ENCODE measurements at regions not wholly inside any gene's neighbourhood (a gene's known extent, or its start where the extent isn't known, plus 50 kb on each side); places are given as distances from the start of the nearest gene placed in this dataset.

DNA sequence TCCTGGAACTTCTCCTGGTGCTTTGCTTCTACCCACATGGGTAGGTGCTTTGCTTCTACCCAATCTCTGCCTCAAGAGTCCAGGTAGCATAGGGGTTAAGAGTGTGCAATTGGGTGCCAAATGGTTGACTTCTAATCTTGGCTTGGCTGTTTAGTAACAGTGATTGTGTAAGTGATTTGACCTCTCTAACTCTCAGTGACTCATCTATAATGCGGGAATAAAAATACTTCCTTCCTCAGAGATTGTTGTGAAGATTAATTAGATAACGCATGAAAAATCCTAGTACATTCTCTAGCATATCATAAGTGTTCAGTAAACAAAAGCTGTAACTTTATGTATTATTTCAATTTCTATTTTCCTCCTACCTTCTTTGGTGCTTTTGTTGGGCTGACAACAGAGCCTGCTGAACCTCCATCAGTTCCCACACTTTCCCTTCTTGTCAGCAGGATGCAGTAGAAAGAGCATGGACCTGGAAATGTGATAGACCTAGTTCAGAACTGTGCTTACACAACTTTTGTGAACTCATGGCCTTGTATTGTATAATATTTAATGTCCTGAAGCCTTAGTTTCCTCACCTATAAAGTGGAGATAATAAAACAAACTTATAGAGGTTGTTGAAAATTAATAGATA lies 72.9 kb upstream of the SMIM36 start:
- POLR2A ChIA-PET (ENCODE audit: low non-redundant PET), result no interaction called here
- DNase-seq (ENCODE audit: low spot score), result peak; percentile 30
- CTCF ChIA-PET, result no interaction called here

DNA sequence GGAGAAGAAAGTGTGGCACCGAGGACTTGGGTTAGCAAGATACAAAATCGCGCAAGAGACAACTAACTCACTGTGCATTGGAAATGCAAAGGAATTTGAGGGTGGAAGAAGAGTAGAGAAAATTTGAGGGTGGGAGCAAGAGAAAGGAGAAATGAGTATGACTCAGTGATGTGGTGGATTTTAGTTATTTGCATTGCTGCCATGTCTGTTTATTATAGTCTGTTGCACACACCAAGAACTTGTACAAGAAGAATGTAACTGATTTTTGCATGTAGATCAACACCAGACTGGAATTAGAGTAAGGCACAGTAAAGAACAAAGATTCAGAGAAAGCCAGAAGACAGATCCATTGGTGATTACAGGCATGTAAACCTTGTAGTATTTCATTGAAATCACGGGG lies 71.6 kb upstream of the SMIM36 start:
- CTCF ChIA-PET, result no interaction called here
- POLR2A ChIA-PET (ENCODE audit: low non-redundant PET), result no interaction called here

More for the DNA sequence above, 72.9 kb upstream of the SMIM36 start:
- TF ChIP-seq, protein P1, sequence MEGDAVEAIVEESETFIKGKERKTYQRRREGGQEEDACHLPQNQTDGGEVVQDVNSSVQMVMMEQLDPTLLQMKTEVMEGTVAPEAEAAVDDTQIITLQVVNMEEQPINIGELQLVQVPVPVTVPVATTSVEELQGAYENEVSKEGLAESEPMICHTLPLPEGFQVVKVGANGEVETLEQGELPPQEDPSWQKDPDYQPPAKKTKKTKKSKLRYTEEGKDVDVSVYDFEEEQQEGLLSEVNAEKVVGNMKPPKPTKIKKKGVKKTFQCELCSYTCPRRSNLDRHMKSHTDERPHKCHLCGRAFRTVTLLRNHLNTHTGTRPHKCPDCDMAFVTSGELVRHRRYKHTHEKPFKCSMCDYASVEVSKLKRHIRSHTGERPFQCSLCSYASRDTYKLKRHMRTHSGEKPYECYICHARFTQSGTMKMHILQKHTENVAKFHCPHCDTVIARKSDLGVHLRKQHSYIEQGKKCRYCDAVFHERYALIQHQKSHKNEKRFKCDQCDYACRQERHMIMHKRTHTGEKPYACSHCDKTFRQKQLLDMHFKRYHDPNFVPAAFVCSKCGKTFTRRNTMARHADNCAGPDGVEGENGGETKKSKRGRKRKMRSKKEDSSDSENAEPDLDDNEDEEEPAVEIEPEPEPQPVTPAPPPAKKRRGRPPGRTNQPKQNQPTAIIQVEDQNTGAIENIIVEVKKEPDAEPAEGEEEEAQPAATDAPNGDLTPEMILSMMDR (conservative IDR thresholded peaks at IDR 0.05; ENCODE audit: low read depth), result no peak
- H3K27ac ChIP-seq, result no peak overlapping the region

DNA sequence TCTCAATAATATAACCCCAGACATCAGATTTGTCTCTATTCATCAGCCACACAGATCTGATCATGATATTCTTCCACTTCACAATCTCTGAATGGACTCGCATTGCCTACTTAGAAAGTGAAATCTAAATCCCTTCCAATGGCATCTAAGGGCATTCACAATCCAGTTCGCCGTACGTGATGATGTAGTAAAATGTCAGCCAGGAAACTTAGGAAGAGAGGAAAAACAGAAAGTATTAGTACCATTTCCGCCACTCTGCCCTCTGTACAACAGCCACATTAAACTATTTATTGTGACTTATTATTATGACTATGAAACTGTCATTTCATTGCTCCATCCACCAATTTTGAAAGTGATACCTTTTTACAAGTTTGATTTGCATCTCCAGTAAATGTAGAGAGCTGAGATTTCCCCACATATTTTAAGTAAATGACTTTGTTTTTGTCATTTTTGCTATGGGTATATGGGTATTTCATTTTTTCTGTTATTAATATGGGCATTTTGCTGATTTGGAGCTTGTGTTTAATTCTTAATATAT lies 69.4 kb upstream of the SMIM36 start:
- ChIA-PET POLR2A (ENCODE audit: low non-redundant PET) (no interaction called here), CTCF (no interaction called here)
- no peak for DNase-seq (ENCODE audit: low spot score)

More for the DNA sequence above, 71.6 kb upstream of the SMIM36 start:
- TF ChIP-seq, protein P1 (conservative IDR thresholded peaks at IDR 0.05; ENCODE audit: low read depth), result no peak
- no peak for DNase-seq (ENCODE audit: low spot score)
- H3K27ac ChIP-seq, result no peak overlapping the region

DNA sequence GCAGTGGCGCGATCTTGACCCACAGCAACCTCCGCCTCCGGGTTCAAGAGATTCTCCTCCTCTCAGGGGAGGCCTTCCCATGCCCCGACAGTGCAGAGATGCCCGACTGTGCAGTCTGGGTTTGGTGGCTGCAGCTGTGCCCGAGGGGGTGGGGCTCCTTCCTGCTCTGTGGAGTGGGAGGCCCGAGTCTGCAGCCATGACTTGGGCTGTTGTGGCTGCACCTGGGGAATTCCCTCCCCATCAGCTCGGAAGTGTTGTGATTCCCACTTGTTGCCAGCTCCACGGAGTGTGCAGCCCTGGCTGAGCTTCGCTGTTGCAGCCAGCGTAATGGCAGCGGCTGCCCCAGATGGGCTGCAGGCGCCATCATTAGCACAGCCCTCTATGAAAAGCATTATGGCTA lies 66.4 kb upstream of the SMIM36 start:
- H3K27ac ChIP-seq, result no peak overlapping the region

More for the DNA sequence above, 69.4 kb upstream of the SMIM36 start:
- TF ChIP-seq, protein P1 (conservative IDR thresholded peaks at IDR 0.05; ENCODE audit: low read depth), result no peak
- no peak overlapping the region for H3K27ac ChIP-seq

DNA sequence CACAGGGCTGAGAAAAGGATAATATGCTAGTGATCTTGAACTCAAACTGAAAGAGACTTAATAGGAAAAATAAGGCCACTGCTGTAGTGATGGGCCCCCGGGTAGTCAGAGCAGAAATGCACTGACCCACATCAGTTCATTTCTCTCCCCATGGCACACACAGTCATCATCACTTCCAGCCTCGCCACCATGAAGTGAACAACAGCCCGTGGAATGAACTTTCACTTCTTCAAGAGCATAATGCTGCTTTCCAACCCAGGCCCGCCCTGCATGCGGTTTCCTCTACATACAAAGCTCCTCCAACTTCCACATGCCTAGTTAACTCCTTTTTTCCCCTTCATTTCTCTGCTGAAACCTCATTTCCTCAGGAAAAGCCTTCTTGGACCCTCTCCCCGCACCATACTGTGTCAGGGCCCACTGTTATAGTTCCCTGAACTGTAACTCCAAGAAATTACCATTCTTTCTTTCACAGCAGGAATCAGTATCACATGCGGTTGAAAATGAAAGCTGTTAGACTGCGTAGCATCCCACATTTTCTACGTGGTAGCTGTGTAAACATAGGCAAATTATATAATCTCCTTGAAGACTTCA lies 65.8 kb upstream of the SMIM36 start:
- H3K27ac ChIP-seq, result no peak overlapping the region
- no peak for DNase-seq (ENCODE audit: low spot score)
- CTCF ChIA-PET, result no interaction called here
- POLR2A ChIA-PET (ENCODE audit: low non-redundant PET), result no interaction called here
- TF ChIP-seq, protein P1 (conservative IDR thresholded peaks at IDR 0.05; ENCODE audit: low read depth), result no peak

More for the DNA sequence above, 66.4 kb upstream of the SMIM36 start:
- no peak for DNase-seq (ENCODE audit: low spot score)
- ChIA-PET POLR2A (ENCODE audit: low non-redundant PET) (no interaction called here), CTCF (no interaction called here)
- TF ChIP-seq, protein P1 (conservative IDR thresholded peaks at IDR 0.05; ENCODE audit: low read depth), result no peak

DNA sequence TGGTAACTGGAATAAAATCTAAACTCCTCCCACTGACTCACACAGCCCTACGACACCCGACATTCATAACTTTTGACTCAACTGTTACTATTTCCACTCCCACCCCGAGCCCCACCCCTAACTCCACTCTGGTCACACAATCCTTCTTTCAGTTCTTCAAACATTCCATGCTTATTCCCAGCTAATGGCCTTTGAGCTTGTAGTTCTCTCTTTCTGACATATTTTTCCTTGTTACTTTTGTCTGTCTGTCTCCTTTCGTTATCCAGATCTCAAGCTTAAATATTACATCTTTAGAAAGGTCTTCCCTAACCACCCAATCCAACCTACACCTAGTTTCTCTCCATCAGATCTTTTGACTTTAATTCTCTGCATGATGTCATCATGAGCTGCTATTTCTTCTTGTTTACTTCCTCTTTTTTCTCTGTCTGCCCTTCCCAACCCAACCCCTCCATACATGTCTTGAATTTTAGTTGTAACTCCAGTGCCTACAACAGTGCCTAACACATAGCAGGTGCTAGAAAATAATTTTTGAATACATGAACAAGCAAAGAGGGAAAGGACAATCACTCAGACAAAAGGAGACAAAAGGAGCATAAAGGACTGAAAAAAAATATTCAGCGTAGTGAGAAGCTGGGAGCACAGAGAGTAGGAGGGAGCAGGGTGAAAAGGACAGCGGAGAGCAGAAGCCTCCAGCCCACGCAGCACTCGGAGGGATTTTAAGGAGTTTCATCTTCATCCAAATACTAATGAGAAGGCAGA lies 65.2 kb upstream of the SMIM36 start:
- POLR2A ChIA-PET (ENCODE audit: low non-redundant PET), result no interaction called here
- TF ChIP-seq, protein P1 (conservative IDR thresholded peaks at IDR 0.05; ENCODE audit: low read depth), result no peak
- CTCF ChIA-PET, result no interaction called here
- no peak overlapping the region for H3K27ac ChIP-seq
- peak; percentile 78 for DNase-seq (ENCODE audit: low spot score)

All from RWPE1 (cell line).